C4-2B (cell line): ENCODE measurements at regions not wholly inside any gene's neighbourhood (a gene's known extent, or its start where the extent isn't known, plus 50 kb on each side); places are given as distances from the start of the nearest gene placed in this dataset.

Experiments
- H3K27ac ChIP-seq: fragments of 450-650 bp; 2 replicates; pipeline ENCODE4 v1.5.1; 2017
- ZFX ChIP-seq: fragments of 450-650 bp; IDR thresholded peaks from 2 replicates; pipeline ENCODE4 v1.6.1; 2017
- TF ChIP-seq, protein P1 (sequence below): fragments of 450-650 bp; conservative IDR thresholded peaks from 2 replicates; pipeline ENCODE4 v1.5.1; 2017; ENCODE audit warnings: mild to moderate bottlenecking

DNA sequence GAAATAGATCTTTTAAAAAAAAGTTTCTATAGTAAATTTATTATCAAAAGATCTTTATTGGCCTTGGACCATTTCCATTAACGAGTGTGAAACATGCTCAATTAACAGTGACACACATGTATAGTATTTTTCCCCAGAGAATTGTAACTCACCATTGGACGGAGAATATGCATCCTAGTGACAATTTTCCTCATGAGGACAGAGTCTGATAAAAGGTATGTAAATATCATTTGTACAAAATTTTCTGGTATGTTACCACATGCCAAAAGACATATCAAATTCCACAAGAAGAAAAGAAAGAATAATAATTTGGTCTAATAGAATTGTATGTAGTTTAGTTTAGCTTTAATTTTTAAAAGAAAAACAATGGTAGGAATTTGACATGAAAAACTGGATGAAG, 1096.0 kb upstream of the FLRT2 start:
- TF ChIP-seq ZFX: no peak
- TF ChIP-seq, protein P1, sequence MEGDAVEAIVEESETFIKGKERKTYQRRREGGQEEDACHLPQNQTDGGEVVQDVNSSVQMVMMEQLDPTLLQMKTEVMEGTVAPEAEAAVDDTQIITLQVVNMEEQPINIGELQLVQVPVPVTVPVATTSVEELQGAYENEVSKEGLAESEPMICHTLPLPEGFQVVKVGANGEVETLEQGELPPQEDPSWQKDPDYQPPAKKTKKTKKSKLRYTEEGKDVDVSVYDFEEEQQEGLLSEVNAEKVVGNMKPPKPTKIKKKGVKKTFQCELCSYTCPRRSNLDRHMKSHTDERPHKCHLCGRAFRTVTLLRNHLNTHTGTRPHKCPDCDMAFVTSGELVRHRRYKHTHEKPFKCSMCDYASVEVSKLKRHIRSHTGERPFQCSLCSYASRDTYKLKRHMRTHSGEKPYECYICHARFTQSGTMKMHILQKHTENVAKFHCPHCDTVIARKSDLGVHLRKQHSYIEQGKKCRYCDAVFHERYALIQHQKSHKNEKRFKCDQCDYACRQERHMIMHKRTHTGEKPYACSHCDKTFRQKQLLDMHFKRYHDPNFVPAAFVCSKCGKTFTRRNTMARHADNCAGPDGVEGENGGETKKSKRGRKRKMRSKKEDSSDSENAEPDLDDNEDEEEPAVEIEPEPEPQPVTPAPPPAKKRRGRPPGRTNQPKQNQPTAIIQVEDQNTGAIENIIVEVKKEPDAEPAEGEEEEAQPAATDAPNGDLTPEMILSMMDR: no peak

DNA sequence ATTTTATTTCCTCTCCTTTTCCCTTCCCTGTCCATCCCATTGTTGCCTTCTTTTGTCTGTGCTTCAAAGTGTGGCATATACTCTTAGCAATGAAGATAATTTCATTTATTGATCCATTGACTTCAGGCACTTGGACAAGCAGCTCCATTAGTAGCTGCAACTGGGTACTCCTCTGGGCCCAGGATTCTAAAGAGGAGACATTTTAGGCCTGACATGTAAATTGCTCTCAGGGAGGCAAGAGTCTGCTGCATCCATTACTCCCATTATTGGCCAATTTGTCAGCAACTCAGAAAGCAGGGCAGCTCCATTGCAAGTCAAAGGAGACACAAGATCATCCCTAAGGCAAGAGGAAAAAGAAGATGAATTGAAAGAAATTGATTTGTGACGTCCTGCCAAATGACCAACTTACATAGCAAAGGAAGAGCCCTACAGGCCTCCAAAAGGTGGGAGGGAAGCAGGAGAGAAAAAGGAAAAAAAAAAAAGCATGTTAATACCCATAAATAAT, 1094.1 kb upstream of the FLRT2 start:
- no peak overlapping the region for H3K27ac ChIP-seq
- no peak for TF ChIP-seq ZFX
- TF ChIP-seq, protein P1: no peak

More for the DNA sequence above, 1096.0 kb upstream of the FLRT2 start:
- no peak overlapping the region for H3K27ac ChIP-seq

DNA sequence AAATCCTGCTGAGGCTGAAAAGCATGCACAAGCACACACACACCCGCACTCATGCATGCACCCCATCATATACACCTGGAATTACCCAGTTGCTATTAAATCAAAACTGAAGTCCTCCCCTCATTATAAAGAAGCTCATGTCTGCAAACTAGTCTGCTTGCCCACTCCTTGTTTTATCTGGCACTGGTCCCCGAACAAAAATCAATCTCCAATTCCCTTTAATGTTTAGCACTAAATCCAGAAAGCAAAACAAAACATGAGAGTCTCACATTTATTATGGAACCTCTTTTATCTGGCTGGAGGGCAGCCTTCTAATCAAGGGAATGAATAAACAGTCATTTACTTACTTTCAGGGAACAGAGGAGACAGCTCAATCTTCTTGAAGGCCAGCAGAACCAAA, 1093.4 kb upstream of the FLRT2 start:
- H3K27ac ChIP-seq: no peak overlapping the region
- TF ChIP-seq ZFX: no peak
- TF ChIP-seq, protein P1: no peak

DNA sequence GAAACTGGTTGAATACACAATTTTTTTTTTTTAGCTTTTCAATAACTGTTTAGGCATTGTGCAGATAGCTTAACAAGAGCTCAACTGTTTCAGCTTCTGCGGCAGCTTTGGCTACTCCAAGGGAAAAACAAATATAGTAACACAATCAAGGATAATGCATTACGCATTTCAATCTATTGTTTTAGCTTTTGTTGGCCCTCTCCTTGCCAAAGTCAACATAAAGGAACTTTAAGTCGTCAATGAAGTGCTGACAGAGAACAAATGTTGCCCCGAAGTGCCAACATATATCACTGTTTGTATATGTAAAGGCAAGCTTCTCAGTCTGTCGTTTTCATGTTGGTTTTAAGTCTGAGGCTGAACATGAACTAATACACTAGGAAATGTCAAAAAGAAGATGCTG, 1087.4 kb upstream of the FLRT2 start:
- H3K27ac ChIP-seq: no peak overlapping the region; the same call in 1 of the 2 replicates
- TF ChIP-seq, protein P1: no peak
- no peak for TF ChIP-seq ZFX

DNA sequence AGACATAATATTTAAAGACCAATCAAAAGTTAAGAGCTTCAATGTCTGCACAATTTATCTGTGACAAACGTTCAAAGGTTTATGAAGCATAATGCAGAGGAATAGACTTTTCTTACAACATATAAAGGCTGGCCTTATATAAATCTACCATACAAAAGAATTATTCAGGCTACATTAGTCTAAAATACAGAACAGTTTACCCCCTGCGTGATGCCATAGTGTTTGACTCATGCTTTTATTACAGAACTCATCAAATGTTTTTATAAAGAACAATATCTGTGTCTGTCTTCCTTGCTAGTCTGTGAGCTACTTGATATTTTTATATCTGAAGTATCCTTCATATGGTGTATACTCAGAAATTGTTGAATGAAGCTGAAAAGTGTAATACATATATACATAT, 1084.5 kb upstream of the FLRT2 start:
- no peak for TF ChIP-seq ZFX
- TF ChIP-seq, protein P1: no peak
- H3K27ac ChIP-seq: no peak overlapping the region

DNA sequence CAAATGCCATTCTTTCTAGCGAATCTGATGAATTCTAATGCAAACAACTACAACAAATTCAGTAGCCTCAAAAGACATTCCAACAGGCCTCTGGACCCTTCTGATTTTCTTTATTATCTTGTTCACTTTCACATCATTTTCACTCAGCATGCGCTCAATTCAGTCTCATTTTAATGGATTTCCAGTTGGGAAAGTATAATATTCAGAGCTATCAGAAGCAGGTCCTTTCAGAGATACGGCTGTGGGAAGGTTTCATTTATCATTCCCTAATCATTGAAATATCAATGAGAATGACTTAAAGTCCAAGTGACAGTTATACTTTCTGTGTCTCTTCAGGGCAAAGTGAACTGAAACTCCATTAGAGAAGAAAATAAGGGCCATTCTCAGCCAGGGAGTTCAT, 1083.7 kb upstream of the FLRT2 start:
- H3K27ac ChIP-seq: no peak overlapping the region
- TF ChIP-seq ZFX: no peak
- TF ChIP-seq, protein P1: no peak

DNA sequence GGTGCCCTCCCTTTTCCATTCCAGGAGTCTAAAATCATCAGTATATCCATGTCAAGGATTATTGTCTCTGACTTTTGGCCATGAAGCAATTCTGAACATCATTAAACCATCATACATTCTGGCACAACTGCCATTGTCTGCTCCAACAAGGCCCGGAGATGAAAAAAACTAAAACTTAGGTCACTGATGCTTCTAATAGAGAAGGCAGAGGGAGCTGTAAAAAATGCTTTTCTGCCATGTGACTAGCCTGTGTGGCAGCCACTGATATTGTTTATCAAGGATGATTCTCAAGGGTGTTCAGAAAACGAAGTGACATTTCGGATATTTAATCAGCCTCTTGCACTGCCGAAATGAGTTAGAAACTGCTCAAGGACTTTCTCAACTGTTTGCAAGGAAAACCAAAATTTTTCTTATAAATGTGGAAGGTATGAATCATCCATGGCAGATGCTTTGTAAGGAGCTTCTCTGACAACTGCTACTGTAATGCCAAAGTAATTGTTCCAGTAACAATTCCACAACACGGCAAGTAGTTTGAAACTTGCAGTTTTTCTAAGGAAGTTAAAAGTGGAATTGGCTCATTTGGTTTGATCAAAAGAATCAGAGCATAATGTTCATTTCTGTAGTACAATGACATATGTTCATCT, 1076.5 kb upstream of the FLRT2 start:
- H3K27ac ChIP-seq: no peak overlapping the region
- TF ChIP-seq, protein P1: no peak
- TF ChIP-seq ZFX: no peak
